Lower leg skin (tissue), 4 donors: ENCODE measurements at regions not wholly inside any gene's neighbourhood (a gene's known extent, or its start where the extent isn't known, plus 50 kb on each side); places are given as distances from the start of the nearest gene placed in this dataset.
"Not testable (repeated sequence)": the region's sequence is repeated elsewhere in the genome, so short reads cannot be mapped to it uniquely, and the experiment has no call there.

Experiments used
- DNase-seq, 2 donors: peaks; one replicate each; pipeline ENCODE4 v3.0.0-alpha.2; 2019; ENCODE audit warnings: low spot score in 2 of 2
- H3K4me3 ChIP-seq: fragments of 200-600 bp; sonication (generic); 2 replicates; pipeline ENCODE4 v1.5.1; 2017; ENCODE audit warnings: mild to moderate bottlenecking, low read depth; ENCODE audit not compliant: poor library complexity, severe bottlenecking
- CTCF ChIP-seq, 3 donors: fragments of 450-650 bp; IDR thresholded peaks; one replicate each; pipeline ENCODE4 v1.5.1; 2016; ENCODE audit warnings: antibody characterized with exemption in 3 of 3, mild to moderate bottlenecking in 3 of 3, moderate library complexity in 2 of 3
- POLR2A ChIP-seq, 2 donors: fragments of 450-650 bp; IDR thresholded peaks; one replicate each; pipeline ENCODE4 v1.6.1; 2016 to 2017; ENCODE audit warnings: antibody characterized with exemption in 2 of 2, mild to moderate bottlenecking in 1 of 2, moderate library complexity in 1 of 2
- WGBS, 2 donors: methylation state at CpG; one replicate each; pipeline ENCODE4 v1.1.5; 2018; 5-methylcytosine and 5-hydroxymethylcytosine counted together
- intact Hi-C: fragments of 100-400 bp; cut with DNase I; formaldehyde crosslinking; loops from one replicate; pipeline ENCODE4 v1.15.0; 2023; ENCODE audit warnings: low total_unique reads

GRCh38 chr14:106067935-106068334 lies 541.6 kb downstream of the TMEM121 start:
- WGBS, 2 donors, result 71 to 76% methylated on average over 2 of the region's 2 CpGs
- intact Hi-C loops, result no loop called here
- TF ChIP-seq POLR2A (IDR thresholded peaks at IDR 0.05) (no peak), CTCF (IDR thresholded peaks at IDR 0.05) (no peak)
- no peak for DNase-seq
- no peak overlapping the region for H3K4me3 ChIP-seq

GRCh38 chr14:106069804-106070625 lies 543.6 kb downstream of the TMEM121 start:
- intact Hi-C loops, result no loop called here
- DNase-seq, result no peak
- TF ChIP-seq CTCF (IDR thresholded peaks at IDR 0.05), result no peak
- TF ChIP-seq POLR2A (IDR thresholded peaks at IDR 0.05), result no peak
- H3K4me3 ChIP-seq, result no peak overlapping the region
- 56 to 72% methylated on average over 3 of the region's 3 CpGs for WGBS, 2 donors

- no peak for TF ChIP-seq POLR2A (IDR thresholded peaks at IDR 0.05)
- TF ChIP-seq CTCF (IDR thresholded peaks at IDR 0.05), result no peak
- intact Hi-C loops, result no loop called here
- no peak for DNase-seq
- no peak overlapping the region for H3K4me3 ChIP-seq
- no CpG with 5 or more reads among the region's 4 CpGs for whole genome bisulfite sequencing, 2 donors
Observed at GRCh38 chr14:106080922-106081321, 554.5 kb downstream of the TMEM121 start.

GRCh38 chr14:106081721-106082120 lies 555.3 kb downstream of the TMEM121 start:
- H3K4me3 ChIP-seq, DNase-seq, intact Hi-C loops: not testable (repeated sequence)
- 21 to 38% methylated on average over 2 to 3 of the region's 6 CpGs for WGBS, 2 donors

- TF ChIP-seq CTCF (IDR thresholded peaks at IDR 0.05), result no peak
- TF ChIP-seq POLR2A (IDR thresholded peaks at IDR 0.05), result no peak
- DNase-seq, result no peak
- WGBS, 2 donors, result no CpG with 5 or more reads among the region's 2 CpGs
- no peak overlapping the region for H3K4me3 ChIP-seq
- intact Hi-C loops, result no loop called here
Observed at GRCh38 chr14:106083082-106083481, 556.7 kb downstream of the TMEM121 start.

GRCh38 chr14:106087837-106088236 lies 561.5 kb downstream of the TMEM121 start:
- H3K4me3 ChIP-seq, result no peak overlapping the region
- intact Hi-C loops, result no loop called here
- no peak for TF ChIP-seq CTCF (IDR thresholded peaks at IDR 0.05)
- TF ChIP-seq POLR2A (IDR thresholded peaks at IDR 0.05), result no peak
- no CpG with 5 or more reads among the region's 8 CpGs for WGBS, 2 donors
- no peak for DNase-seq

- no CpG with 5 or more reads among the region's 3 CpGs for WGBS, 2 donors
- H3K4me3 ChIP-seq, intact Hi-C loops, DNase-seq: not testable (repeated sequence)
Observed at GRCh38 chr14:106088860-106089259, 562.5 kb downstream of the TMEM121 start.
